ENCODE measurements at regions not wholly inside any gene's neighbourhood (a gene's known extent, or its start where the extent isn't known, plus 50 kb on each side); places are given as distances from the start of the nearest gene placed in this dataset.
"Not testable (repeated sequence)": the region's sequence is repeated elsewhere in the genome, so short reads cannot be mapped to it uniquely, and the experiment has no call there.

GRCh38 chr20:12072221-12072953, 154.7 kb downstream of the BTBD3 start:
- DNase-seq: no peak

- no peak for DNase-seq
Observed at GRCh38 chr20:12072954-12073264, 155.2 kb downstream of the BTBD3 start.

- peak; percentile 4 to 54 for DNase-seq
Observed at GRCh38 chr20:12074111-12074655, 156.5 kb downstream of the BTBD3 start.

GRCh38 chr20:12076200-12076599, 158.5 kb downstream of the BTBD3 start:
- no peak for DNase-seq

GRCh38 chr20:12077875-12078274, 160.2 kb downstream of the BTBD3 start:
- no peak for DNase-seq

- no peak for DNase-seq
Observed at GRCh38 chr20:12079490-12079889, 161.8 kb downstream of the BTBD3 start.

- DNase-seq: no peak
Observed at GRCh38 chr20:12083269-12083668, 165.6 kb downstream of the BTBD3 start.

GRCh38 chr20:12084482-12084881, 166.8 kb downstream of the BTBD3 start:
- DNase-seq: no peak

- no peak for DNase-seq
Observed at GRCh38 chr20:12086359-12086758, 168.7 kb downstream of the BTBD3 start.

- peak in 1 of 2 donors; percentile 8 for DNase-seq
Observed at GRCh38 chr20:12090920-12091319, 173.2 kb downstream of the BTBD3 start.

- DNase-seq: peak; percentile 68 to 71
Observed at GRCh38 chr20:12093057-12093796, 175.5 kb downstream of the BTBD3 start.

- DNase-seq: not testable (repeated sequence)
Observed at GRCh38 chr20:12093797-12094190, 176.1 kb downstream of the BTBD3 start.

- no peak for DNase-seq
Observed at GRCh38 chr20:12095180-12095920, 177.7 kb downstream of the BTBD3 start.

- DNase-seq: no peak
Observed at GRCh38 chr20:12098421-12098820, 180.7 kb downstream of the BTBD3 start.

GRCh38 chr20:12108846-12109245, 191.2 kb downstream of the BTBD3 start:
- DNase-seq: no peak

- DNase-seq: no peak
Observed at GRCh38 chr20:12110274-12110673, 192.6 kb downstream of the BTBD3 start.

- DNase-seq: no peak
Observed at GRCh38 chr20:12110711-12111110, 193.0 kb downstream of the BTBD3 start.

GRCh38 chr20:12111431-12112088, 193.9 kb downstream of the BTBD3 start:
- DNase-seq: no peak

GRCh38 chr20:12112089-12112474, 194.4 kb downstream of the BTBD3 start:
- no peak for DNase-seq

GRCh38 chr20:12112665-12113064, 195.0 kb downstream of the BTBD3 start:
- DNase-seq: no peak

GRCh38 chr20:12113075-12113467, 195.4 kb downstream of the BTBD3 start:
- DNase-seq: no peak

GRCh38 chr20:12113468-12114371, 196.0 kb downstream of the BTBD3 start:
- no peak for DNase-seq

All from inflammatory macrophage (primary cell).